ENCODE measurements at regions not wholly inside any gene's neighbourhood (a gene's known extent, or its start where the extent isn't known, plus 50 kb on each side); places are given as distances from the start of the nearest gene placed in this dataset.

DNA sequence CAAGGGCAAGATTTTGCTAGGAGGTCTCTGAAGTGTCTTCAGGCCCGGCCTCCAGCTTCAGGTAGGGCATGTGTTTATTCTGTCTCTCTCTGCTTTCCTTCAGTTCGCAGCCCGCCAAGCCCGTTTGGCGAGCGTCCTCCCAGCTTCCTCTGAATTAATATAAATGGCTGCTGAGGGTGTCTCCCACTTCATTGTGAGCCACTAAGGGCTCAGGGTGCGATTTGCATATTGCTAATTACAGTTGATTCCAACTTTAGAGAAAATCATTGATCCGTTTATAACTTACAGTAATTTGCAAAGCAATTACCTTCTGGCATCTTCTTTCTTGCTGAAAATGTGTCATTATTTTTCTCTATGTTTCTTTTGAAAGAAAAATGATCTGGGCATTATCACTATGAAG, 128.3 kb upstream of the SORCS3 start:
- TF ChIP-seq, protein P1, sequence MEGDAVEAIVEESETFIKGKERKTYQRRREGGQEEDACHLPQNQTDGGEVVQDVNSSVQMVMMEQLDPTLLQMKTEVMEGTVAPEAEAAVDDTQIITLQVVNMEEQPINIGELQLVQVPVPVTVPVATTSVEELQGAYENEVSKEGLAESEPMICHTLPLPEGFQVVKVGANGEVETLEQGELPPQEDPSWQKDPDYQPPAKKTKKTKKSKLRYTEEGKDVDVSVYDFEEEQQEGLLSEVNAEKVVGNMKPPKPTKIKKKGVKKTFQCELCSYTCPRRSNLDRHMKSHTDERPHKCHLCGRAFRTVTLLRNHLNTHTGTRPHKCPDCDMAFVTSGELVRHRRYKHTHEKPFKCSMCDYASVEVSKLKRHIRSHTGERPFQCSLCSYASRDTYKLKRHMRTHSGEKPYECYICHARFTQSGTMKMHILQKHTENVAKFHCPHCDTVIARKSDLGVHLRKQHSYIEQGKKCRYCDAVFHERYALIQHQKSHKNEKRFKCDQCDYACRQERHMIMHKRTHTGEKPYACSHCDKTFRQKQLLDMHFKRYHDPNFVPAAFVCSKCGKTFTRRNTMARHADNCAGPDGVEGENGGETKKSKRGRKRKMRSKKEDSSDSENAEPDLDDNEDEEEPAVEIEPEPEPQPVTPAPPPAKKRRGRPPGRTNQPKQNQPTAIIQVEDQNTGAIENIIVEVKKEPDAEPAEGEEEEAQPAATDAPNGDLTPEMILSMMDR (conservative IDR thresholded peaks at IDR 0.05), result no peak
- TF ChIP-seq EZH2 (IDR thresholded peaks at IDR 0.05; ENCODE audit: low read depth), result no peak

Data from PC-9 (cell line).